DMS79 (cell line): ENCODE measurements at regions not wholly inside any gene's neighbourhood (a gene's known extent, or its start where the extent isn't known, plus 50 kb on each side); places are given as distances from the start of the nearest gene placed in this dataset.
"Not testable (repeated sequence)": the region's sequence is repeated elsewhere in the genome, so short reads cannot be mapped to it uniquely, and the experiment has no call there.

Experiments used
- DNase-seq: peaks from one replicate; lab custom pipeline; 2025; lab: John Stamatoyannopoulos, UW

DNA sequence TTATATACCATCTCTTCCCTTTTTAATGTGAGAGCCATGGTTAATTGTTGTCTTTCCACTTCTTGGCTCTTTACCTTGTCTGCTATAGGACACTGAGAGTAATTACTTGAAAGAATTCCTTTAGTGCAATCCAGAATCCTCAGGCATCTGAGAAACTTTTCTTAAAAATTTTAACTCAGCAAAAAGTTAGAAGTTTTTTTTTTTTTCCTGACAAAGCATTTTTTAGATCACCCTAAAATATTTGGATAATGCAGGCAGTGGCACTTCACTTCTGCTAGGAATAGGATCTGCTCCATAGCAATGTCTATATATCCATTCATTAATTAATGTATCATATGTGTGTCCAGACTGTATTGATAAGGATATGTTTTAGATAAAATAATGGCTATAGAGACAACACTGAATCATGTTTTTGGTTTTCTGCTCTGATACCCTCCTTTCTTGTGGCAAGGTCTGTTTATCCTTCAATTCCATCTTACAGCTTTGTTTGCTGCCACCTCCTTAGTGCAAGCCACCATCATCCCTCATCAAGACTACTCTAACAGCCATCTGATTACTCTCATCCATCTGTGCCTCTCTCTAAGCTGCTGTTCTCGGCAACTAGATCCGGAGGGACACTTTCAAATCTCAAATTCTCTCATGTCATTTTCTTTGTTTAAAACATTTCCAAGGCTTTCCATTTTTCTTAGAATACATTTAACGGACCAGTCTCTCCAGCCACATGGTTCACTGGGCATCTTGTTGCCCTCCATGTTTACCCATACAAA lies 563.5 kb downstream of the EDEM1 start:
- DNase-seq = no peak

DNA sequence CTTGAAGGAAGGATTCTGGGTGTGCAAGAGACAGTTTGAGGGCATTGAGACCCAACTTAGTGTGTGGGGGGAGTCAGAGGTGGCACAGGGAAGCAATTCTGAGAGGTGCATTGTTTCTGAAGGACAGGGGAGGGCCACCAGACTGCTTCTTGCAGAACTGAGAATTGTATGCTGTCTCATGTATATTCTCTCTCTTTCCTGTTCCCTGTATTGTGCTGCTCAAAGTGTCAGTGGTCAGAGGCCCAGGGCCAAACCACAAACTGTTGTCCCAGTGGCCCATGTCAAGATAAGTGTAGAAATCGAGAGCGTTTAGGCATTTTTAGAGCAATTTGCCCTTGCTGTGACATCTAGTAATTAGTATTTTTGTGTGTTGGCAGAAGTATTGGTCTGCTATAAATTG lies 567.1 kb downstream of the EDEM1 start:
- DNase-seq = no peak

DNA sequence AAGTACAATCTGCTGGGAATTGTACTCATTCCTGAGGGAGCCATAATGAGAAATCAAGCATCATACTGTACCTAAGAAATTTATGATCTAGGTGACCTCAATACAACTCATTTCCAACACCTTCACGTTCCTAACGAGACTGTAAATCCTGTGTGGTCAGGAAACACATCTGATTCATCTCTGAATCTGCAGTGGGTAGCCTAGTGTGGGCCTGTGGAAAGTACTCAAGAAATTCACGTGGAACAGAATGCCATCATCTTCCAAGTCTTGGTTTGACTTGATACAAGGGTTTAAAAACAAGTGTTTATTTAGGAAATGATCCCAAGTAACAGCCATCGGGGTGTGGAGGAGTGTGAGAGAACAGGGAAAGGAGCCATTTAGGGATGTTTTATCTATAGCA lies 568.9 kb downstream of the EDEM1 start:
- DNase-seq = peak; percentile 5

DNA sequence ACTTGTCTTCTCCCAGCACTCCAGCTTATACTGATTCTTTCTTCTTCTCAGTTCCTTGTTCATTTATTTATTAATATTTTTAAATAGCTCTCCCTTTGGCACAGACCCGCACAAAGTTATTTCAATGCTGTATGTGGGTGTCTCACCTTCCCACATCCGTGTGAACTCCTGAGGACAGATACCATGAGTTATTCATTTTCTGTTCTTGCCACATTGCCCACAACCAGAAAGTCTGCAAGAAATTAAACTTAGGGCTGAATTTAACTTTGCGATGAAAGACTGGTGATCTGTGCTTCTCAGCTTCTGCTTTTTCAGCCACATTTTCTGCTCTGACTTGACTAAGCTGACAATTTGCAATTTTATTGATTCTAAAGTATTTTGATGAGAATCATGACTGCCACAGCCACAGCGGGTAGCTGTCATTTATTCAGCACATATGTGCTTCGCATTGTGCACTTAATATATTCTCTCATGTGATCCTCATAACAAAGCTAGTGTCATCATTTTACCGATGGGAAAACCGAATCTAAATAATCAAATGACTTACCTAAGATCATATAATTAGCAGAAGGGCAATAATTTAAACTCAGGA lies 569.8 kb downstream of the EDEM1 start:
- DNase-seq = no peak

DNA sequence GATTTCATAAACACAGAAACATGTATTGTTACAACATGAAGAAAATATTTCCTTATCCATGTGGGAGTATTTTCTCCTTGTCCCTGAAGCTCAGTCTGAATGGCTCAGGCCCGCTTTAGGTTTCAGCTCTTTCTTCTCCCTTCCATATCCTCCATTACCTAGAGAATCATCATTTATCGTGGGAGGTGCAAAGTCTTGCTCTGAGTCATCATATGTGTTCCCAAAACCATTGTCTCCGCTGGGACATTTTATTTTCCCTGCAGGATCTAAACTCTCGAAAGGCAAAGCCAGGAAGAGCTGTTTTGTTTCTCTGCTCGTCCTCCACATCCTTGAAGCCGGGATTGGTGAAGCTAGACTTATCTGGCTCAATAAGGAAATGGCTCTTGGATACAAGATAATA lies 571.2 kb downstream of the EDEM1 start:
- no peak for DNase-seq

DNA sequence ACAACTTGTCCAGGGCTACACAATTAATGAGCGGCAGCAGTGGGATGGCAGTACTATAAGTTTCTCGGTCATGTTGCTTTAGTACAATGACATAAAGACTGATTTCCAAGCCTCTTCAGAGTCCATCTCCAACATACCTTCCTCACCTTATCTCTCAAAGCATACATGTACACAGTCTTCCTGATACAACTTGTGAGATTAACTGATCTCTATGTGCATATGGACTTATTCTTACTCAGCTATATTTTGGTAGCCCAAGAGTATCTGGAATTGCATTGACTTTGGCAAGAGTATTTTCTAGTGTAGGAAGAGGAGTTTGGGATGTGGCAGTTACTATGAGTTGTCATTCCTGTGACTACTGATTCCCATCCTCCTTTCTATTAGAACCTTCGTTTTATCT lies 575.0 kb downstream of the EDEM1 start:
- no peak for DNase-seq

DNA sequence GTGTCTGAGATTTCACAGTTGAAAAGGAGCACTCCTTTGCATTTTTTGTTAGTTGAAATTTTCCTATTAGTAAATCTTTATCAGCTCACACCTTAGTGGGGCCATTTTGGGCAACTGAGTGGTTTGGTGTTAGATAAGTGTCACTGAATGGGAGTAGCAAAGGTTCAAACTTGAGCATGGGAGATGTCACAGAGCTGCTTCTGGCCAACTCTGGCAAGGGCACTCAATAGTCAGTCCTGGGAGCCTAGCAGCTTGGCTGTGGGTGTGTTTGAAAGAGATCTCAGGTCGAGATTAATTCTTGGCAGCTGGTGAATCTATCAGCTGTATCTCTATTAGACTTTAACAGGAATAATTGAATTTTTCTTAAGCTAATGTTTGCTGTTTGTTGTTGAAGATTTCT lies 579.3 kb downstream of the EDEM1 start:
- no peak for DNase-seq

DNA sequence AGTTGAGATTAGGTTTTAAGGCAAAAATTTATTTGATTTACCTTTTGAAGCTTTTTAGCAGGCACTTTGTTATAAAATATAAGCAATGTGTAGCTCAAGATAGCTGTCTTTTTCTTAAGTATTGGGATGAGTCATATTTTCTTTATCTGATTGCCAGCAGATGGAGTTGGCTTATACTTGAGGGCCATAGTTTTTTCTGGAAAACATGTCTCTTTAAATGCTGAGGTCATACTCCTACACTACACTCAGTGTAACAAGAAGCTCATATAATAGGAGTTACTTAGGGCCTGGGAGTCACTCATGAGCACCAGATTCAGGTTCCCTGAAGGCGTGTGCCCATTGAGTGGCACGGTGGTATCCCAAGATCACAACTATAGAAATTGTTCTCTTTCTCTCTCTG lies 579.8 kb downstream of the EDEM1 start:
- DNase-seq = no peak

DNA sequence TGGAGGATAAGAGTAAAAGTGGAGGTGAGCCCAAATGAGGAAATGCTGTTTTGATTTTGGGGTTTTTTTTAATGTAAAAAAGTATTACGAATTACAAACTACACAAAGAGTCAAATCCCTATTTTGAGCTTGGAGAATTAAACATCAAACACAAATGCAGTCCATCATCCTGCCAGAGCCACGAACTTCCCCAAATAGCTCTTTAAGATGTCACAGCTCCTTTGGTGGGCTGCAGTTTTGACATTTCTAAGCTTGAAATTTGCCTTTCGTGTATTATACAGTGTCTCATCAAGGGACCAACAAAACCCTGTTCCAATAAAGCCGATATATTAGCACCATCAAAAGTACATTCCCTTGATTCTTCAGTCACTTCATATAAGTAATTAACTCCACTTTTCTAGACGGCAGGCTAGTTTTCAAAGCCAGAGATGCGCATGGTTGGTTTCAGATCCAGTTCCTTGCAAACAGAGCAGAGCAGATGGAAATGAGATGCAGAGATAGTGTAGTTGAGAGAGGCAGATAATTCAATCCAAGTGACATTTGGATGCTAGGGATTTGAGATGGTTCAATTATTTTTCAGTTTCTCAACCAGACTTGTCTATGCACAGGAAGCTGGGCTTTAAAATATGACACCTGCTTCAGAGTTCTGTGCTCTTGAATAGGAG lies 580.9 kb downstream of the EDEM1 start:
- DNase-seq = no peak

DNA sequence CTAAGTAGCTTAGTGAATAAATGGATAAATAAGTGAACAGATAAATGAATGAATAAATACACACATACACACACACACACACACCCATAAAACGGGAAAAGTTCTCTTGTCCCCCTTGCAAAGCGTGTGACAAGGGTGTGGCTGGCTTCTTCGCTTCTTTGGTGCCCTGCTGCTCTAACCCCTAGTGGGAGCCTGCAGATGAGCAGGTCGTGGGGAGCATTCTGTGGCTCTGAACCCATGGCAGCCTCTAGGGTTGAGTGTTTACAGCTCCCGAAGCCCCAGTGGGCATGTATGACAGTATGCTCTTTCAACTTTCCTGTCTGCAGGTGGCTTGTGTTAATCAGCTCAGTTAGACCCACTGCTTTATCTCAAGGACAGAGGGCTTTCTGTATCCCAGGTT lies 582.3 kb downstream of the EDEM1 start:
- no peak for DNase-seq

DNA sequence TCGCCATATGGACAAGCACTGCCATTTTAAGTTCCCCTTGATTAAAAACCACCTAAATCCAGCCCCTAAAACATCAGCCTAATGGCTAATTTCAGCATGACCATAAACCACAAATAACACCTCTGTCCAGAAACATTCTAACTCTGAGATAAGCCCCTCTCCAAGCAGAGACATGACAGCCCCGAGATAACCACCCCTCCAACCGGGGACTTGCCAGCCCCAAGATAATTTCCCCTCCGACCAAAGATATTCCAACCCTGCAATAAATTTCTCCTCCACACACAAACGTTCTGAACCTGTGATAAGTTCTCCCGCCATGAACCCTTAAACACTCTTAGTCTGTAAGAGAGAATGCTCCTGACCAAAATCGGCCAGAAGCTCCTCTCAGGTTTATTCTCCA lies 586.8 kb downstream of the EDEM1 start:
- DNase-seq = no peak

DNA sequence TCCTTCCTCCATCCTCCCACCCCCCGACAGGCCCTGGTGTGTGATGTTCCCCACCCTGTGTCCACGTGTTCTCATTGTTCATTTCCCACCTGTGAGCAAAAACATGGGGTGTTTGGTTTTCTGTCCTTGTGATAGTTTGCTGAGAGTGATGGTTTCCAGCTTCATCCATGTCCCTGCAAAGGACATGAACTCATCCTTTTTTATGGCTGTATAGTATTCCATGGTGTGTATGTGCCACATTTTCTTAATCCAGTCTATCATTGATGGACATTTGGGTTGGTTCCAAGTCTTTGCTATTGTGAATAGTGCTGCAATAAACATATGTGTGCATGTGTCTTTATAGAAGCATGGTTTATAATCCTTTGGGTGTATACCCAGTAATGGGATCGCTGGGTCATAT lies 587.6 kb downstream of the EDEM1 start:
- not testable (repeated sequence) for DNase-seq

DNA sequence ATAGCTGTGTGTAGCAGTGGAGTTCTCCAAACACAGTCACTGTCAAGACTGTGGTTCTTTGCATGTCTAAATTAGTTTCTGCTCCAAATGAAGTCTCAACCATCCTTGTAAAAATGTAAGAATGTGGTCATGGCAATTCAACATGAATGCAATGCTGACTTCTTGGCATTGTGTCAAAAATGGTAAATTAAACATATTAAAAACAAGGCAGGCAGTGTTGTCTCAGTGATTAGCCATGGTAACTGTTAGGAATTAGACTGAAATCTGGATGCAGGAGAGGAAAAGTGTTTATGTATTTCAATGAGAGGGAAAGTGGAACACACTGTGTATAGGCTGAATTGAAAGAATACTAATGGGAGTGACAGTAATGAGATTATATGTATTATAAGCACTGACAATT lies 597.2 kb downstream of the EDEM1 start:
- DNase-seq = peak; percentile 14

DNA sequence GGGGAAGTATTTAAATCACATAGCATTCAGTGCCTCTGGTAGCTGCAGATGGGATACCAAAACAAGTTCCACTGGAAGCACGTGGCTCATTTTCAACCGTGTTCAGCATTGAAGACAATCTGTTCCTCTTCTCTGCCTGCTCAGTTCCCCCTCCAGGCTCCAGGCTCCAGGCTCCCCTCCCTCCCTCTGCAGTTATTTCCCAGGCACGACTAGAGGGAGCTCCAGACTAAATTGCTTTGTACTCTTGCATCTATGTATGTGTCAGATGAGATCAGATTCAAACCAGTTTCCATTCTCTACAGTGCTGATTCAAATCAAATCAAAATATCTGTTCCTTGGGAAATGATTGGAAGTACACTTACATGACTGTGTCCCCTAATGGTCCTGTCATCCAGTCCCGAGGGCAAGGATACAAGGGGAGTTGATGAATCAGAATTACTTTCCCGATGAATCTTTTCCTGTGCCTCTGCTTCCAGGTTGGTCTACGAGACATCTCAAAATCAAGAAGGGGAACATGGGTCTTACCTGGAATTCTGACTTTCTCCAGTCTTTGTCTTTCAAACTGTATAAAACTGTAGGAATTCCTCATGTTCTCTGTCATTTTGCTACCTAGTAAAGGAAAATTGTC lies 600.5 kb downstream of the EDEM1 start:
- DNase-seq = no peak

DNA sequence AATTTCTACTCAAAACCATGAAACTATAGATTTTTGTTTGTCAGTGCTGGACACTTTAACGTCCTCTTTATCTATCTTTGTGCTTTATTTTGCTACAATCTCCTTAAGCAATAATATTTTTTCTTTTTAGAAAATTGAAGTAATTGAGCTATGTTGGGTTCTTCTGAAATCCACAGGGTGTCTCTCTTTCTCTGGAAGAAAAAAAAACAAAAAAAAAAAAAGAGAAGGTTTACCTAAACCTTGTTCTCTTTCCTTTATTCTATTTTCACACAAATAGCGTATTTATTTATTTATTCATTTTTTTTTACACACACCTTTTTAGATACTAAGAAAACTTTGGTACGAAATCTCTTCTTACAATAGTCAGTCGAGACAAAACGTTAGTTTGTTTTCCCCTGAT lies 601.0 kb downstream of the EDEM1 start:
- no peak for DNase-seq

DNA sequence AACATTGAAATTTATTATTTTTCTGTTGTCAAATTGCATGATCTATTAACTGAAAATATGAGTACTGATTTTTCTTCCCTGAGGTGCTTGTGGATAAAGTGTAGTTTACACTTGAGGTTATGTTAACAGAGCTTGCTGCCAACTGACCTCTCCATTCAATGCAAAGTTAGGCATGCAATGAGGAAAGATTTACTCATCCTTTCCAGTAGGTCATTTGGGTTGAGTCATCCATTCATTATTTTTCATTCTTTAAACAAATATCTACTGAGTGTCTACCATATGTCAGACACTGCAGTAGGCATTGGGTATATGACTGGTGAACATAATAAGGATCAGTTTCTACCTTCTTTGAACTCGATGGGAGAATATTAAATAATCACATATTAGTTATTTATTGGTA lies 604.1 kb downstream of the EDEM1 start:
- DNase-seq = no peak

DNA sequence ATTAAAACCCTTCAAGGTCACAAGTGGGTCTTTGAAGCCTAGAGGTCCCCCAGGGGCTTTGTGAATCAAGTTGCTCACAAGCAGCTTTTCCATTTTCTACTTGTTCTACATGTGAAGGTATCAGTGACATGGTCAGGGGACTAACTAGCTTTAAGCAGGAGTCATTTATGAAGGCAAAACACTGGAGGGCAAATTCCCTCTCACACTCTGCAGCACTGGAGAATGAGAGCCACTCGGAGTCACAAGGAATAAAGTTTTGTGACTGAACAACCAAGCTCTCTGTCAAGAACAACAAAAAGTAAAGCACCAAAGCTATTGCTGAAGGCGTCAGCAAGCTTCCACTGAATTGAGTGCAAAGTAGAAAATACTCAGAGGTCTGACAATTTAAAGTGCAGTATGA lies 609.0 kb downstream of the EDEM1 start:
- no peak for DNase-seq

DNA sequence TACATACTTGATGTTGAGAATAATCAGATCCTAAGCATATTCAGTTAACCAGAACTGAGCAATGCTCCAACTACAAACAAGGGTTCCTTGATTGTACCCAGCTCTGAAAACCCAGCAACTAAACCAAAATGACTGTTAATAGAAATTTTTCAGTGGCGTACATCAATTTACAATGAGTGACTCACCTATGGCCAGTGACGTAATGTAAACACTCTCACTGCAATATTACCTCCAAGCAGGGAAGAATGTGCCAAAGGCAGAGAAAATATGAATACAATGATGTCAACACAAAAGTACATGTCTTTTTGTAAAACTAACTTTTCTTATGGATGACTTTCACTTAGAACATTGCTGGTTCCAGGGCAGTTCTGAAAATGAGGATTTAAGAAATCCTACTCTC lies 611.3 kb downstream of the EDEM1 start:
- no peak for DNase-seq

DNA sequence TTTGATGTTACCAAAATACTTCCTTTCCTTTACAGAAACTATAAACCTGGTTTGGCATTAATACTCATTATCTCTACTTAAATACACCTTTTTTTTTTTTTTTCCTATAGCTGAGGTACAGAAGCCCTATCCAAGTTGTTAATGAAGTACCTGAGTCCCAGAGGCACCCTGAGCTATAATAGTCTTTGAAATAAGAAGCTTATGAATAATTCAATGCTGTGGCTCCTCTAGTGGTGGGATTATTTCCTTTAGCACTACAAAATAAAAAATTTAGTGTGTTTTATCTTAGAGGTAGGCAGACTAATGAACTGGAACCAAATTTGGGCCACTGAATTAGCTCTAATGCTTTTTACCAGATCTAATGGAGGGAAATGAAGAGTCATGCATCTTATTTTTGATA lies 611.9 kb downstream of the EDEM1 start:
- DNase-seq = no peak

DNA sequence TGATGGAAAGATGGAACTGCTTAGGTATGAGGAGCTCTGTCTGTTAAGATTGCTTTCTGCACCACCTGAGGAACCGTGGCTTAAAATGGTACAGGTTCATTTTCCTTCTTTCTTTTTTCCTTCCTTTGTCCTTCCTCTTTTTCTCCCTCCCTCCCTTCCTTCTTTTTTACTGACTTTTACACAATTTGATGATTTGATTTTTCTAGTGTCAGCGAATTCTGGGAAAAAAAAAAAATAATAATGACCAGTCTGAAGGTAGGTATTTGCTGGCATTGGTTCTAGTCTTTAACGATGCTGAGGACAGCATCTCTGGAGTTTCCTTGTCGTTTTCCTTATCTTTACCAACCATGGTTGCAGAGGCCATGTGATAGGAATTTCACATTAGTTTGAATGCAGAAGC lies 613.5 kb downstream of the EDEM1 start:
- no peak for DNase-seq

DNA sequence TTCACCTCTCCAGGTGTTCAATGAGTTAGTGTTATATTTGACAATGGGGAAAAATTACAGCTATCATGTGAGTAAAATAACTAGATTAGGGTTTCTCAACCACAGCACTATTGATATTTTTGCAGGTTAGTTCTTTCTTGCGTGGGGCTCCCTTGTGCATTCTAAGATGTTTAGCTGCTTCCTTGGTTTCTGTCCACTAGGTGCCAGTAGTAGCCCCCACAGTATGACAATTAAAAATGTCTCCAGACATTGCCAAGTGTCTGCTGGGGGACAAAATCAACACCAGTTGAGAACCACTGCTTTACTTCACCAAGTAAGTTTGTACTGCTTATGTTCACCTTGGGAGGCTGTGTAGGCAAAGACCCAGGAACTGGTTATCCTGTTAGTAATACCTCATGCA lies 618.7 kb downstream of the EDEM1 start:
- no peak for DNase-seq

DNA sequence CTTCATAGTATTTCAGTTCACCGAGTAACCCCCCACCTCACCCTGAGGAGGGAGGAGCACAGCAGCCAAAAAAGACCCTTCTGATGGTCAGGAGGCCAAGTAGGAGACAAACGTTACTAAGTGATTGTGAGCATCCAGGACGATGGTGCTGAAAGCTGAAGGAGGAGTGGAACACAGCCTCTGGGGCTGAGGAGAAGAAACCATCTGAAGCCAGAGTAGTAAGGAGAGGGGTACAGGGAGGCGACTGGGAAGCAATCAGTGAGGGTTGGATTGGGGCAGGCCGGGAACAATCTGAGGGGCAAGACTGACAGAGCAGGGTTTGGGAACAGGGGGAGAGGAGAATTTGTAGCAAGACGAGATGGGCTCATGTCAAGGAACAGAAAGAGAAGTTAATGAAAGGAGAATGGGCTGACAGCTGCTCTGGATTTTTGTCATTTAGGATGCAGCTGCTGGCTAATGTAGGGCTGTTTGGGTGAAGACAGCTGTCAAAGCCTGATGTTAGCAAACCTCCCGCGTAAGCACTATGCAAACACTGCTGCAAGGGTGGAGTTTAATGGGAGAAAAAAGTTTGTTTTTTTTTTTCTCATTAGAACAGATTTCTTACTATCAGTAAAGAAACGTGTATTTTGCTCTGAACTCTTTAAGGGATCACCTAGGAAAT lies 622.2 kb downstream of the EDEM1 start:
- no peak for DNase-seq

DNA sequence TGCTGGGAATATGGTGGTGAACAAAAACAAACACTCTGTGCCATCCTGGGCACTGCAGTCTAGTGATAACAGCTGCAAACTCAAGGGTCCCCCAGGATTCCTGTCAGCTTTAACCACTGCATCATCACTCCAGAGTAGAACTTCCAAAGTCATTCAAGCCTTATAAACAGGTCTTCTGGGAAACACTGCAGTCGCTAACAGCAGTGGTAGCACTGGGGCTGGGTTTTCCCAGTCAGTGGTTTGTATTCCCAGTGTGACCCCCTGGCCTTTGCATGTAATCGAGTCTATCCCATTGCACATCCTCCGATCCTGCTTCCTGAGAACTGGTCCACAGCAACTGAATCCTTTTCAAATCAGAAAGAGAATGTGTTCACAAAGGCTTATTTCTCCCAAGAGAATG lies 623.5 kb downstream of the EDEM1 start:
- DNase-seq = no peak
